ENCODE measurements at regions not wholly inside any gene's neighbourhood (a gene's known extent, or its start where the extent isn't known, plus 50 kb on each side); places are given as distances from the start of the nearest gene placed in this dataset.

DNA sequence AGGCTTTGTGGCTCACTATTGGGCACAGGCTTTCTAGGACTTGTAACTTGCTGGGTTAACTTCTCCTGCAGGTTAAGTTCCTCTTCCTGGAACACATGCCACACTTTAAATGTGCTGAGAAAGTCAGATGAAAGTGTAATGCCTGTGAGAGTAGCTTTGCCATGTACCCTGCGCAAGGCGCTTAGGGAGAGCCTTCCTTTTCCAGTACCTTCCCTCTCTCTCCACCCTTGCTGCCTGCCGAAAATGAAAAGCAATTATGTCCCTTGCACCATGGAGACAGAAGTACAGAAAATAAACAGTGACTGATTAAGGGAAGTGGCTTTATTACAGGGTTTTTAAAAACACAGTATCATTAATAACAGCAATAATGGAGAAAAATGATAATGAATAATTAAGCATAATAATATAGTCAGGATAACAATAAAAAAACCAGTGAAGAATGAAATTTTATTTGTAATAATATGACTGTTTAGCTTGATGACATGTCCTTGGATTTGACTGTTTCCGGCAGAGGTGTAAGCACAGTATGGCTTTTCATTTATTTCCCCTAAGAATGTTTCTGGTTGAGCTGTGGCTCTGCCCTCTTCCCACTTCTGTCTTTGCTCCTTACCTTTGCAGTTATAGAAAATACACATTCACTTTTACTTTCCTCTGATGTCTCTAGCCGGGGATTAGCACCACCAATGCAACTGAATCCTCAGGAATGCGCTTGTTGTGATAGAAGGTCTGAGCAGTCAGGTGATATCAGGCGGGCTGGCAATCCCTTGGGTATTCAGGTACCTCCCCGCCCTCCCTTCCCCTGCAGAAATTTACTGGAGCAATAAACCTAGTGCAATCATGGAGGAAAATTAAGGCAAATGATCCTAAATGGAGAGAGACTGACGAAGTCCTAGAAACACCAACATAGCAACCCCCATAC is 472.3 kb upstream of the CITED2 start:
- TF ChIP-seq, protein P1, sequence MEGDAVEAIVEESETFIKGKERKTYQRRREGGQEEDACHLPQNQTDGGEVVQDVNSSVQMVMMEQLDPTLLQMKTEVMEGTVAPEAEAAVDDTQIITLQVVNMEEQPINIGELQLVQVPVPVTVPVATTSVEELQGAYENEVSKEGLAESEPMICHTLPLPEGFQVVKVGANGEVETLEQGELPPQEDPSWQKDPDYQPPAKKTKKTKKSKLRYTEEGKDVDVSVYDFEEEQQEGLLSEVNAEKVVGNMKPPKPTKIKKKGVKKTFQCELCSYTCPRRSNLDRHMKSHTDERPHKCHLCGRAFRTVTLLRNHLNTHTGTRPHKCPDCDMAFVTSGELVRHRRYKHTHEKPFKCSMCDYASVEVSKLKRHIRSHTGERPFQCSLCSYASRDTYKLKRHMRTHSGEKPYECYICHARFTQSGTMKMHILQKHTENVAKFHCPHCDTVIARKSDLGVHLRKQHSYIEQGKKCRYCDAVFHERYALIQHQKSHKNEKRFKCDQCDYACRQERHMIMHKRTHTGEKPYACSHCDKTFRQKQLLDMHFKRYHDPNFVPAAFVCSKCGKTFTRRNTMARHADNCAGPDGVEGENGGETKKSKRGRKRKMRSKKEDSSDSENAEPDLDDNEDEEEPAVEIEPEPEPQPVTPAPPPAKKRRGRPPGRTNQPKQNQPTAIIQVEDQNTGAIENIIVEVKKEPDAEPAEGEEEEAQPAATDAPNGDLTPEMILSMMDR (IDR thresholded peaks at IDR 0.05; ENCODE audit: low read depth, low read length), result no peak
- TF ChIP-seq, protein P2, sequence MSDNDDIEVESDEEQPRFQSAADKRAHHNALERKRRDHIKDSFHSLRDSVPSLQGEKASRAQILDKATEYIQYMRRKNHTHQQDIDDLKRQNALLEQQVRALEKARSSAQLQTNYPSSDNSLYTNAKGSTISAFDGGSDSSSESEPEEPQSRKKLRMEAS (IDR thresholded peaks at IDR 0.05; ENCODE audit: low read depth, low read length), result no peak
- TF ChIP-seq POLR2A (IDR thresholded peaks at IDR 0.05; ENCODE audit: extremely low read depth, insufficient read length), result no peak
- TF ChIP-seq MYC (IDR thresholded peaks at IDR 0.05; ENCODE audit: low read depth, low read length), result no peak
- no peak overlapping the region for H3K4me3 ChIP-seq (ENCODE audit: low read depth, low read length)
- peak; percentile 64 for DNase-seq (ENCODE audit: low read depth)

DNA sequence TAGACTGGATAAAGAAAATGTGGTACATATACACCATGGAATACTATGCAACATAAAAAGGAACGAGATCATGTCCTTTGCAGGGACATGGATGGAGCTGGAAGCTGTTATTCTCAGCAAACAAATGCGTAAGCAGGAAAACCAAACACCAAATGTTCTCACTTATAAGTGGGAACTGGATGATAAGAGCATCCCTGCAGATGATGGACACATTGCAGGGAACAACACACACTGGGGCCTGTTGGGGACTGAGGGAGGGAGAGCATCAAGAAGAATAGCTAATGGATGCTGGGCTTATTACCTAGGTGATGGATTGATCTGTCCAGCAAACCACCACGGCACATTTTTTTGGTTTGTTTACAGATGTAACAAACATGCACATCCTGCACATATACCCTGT is 470.5 kb upstream of the CITED2 start:
- TF ChIP-seq, protein P1 (IDR thresholded peaks at IDR 0.05; ENCODE audit: low read depth, low read length), result no peak
- TF ChIP-seq, protein P2 (IDR thresholded peaks at IDR 0.05; ENCODE audit: low read depth, low read length), result no peak
- no peak for TF ChIP-seq MYC (IDR thresholded peaks at IDR 0.05; ENCODE audit: low read depth, low read length)
- TF ChIP-seq POLR2A (IDR thresholded peaks at IDR 0.05; ENCODE audit: extremely low read depth, insufficient read length), result no peak
- no peak overlapping the region for H3K4me3 ChIP-seq (ENCODE audit: low read depth, low read length)
- DNase-seq (ENCODE audit: low read depth), result no peak

DNA sequence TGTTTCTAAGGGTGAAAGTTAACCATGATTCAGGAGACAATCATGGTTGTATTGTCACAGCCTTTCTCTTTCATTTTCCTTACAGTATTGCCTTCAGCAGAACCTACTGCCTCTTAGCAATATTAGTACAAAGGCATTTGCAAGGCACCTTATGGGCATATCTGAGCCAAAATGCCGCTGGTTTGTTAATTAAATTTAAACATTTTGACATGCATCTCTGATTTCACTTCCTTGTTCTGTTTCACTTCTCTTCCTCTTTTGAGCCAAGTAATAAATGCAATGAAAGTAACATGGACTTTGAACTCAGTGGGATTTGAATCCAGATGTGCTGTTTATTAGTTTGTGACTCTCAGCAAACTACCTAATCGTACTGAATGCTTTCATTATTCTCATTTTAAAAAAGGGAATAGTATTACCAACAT is 467.4 kb upstream of the CITED2 start:
- DNase-seq (ENCODE audit: low read depth), result peak; percentile 68
- TF ChIP-seq POLR2A (IDR thresholded peaks at IDR 0.05; ENCODE audit: extremely low read depth, insufficient read length), result no peak
- TF ChIP-seq, protein P2 (IDR thresholded peaks at IDR 0.05; ENCODE audit: low read depth, low read length), result no peak
- TF ChIP-seq MYC (IDR thresholded peaks at IDR 0.05; ENCODE audit: low read depth, low read length), result no peak
- TF ChIP-seq, protein P1 (IDR thresholded peaks at IDR 0.05; ENCODE audit: low read depth, low read length), result no peak
- H3K4me3 ChIP-seq (ENCODE audit: low read depth, low read length), result no peak overlapping the region

DNA sequence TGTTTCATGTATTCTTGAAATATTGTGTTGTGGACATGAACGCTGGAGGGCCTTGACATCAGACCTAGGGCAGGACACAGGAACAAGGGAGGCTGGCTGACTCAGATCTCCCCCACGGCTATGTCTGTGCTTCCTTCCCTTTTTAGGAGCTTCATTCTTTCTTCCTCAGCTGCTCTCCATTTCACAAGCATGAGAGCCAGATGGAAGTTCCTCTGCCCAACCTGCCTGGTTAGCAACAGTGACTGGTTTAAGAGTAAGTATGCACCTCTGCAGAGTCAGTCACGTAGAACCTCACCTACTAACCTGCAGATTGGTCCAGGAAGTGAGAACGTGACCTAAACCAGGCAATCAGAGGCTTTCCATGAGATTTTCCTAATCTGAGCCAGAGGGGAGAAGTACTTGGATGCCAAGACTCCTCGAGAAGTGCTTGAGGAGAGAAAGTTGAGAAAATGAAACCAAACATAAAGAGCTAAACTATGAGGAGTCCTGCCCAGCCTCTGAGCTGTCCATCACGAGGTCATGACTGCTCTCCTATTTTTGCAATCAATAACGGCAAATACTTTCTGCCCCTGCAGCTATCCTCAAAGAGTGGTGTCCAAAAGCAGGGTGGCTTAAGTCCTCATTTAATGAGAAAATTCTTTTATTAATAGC is 465.2 kb upstream of the CITED2 start:
- TF ChIP-seq, protein P2 (IDR thresholded peaks at IDR 0.05; ENCODE audit: low read depth, low read length), result 0 out of 2 replicates have a peak, but pooled peaks have one; percentile 14
- TF ChIP-seq MYC (IDR thresholded peaks at IDR 0.05; ENCODE audit: low read depth, low read length) (no peak), POLR2A (IDR thresholded peaks at IDR 0.05; ENCODE audit: extremely low read depth, insufficient read length) (no peak)
- TF ChIP-seq, protein P1 (IDR thresholded peaks at IDR 0.05; ENCODE audit: low read depth, low read length), result no peak
- H3K4me3 ChIP-seq (ENCODE audit: low read depth, low read length), result peak overlapping the region; percentile 66
- peak; percentile 96 for DNase-seq (ENCODE audit: low read depth)

DNA sequence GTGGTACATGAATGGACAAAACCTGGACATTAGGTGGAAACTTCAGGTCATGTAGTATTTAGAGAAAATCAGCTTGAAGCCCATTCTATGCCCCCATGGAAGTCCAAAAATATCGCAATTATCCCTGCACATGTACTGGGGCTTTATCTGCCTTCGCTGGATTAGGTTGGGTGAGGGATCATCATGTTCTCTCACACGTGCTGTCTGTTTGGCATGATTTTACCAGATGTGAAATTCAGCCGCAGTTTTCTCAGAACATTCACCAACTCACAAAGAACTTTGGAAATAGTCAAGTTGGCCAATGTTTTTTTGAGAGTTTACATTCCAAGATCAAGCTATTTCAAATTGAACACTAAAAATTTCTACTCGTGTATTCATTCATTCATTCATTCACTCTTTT is 459.8 kb upstream of the CITED2 start:
- no peak for DNase-seq (ENCODE audit: low read depth)
- no peak overlapping the region for H3K4me3 ChIP-seq (ENCODE audit: low read depth, low read length)
- TF ChIP-seq, protein P2 (IDR thresholded peaks at IDR 0.05; ENCODE audit: low read depth, low read length), result no peak
- TF ChIP-seq, protein P1 (IDR thresholded peaks at IDR 0.05; ENCODE audit: low read depth, low read length), result no peak
- TF ChIP-seq MYC (IDR thresholded peaks at IDR 0.05; ENCODE audit: low read depth, low read length) (no peak), POLR2A (IDR thresholded peaks at IDR 0.05; ENCODE audit: extremely low read depth, insufficient read length) (no peak)
